Testis (tissue), 2 donors: ENCODE measurements at regions not wholly inside any gene's neighbourhood (a gene's known extent, or its start where the extent isn't known, plus 50 kb on each side); places are given as distances from the start of the nearest gene placed in this dataset.

Experiments used
- POLR2A ChIP-seq: fragments of 450-650 bp; IDR thresholded peaks from one replicate; pipeline ENCODE4 v1.6.1; 2017; ENCODE audit warnings: antibody characterized with exemption, mild to moderate bottlenecking, moderate library complexity
- TF ChIP-seq, protein P1 (sequence below), 3 experiments: fragments of 450-650 bp in 2 of 3; fragments of 200-600 bp in 1 of 3; sonication (generic) in 1 of 3; IDR thresholded peaks; one replicate each; pipeline ENCODE4 v1.5.1; 2016 to 2019; ENCODE audit warnings: antibody characterized with exemption in 3 of 3, mild to moderate bottlenecking in 2 of 3, moderate library complexity in 1 of 3

DNA sequence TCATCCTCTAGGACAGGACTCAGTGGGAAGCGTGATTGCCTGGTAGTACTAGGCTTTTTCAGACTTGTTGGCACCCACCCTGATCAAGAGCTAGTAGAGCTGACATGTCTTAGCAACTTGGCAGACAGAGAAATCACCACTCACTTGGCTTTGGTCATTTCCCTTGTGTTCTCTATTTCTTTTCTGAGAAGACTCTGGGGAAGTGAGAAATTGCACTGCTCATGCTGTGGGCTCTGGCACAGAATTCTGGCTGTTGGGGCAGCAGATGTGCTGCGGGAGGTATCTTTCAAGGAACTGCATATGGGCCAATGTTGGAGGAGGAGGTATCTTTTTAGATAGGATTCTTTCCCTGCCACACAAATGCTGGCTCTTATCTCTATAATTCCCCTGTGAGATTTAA, 529.1 kb upstream of the MEX3C start:
- TF ChIP-seq, protein P1, sequence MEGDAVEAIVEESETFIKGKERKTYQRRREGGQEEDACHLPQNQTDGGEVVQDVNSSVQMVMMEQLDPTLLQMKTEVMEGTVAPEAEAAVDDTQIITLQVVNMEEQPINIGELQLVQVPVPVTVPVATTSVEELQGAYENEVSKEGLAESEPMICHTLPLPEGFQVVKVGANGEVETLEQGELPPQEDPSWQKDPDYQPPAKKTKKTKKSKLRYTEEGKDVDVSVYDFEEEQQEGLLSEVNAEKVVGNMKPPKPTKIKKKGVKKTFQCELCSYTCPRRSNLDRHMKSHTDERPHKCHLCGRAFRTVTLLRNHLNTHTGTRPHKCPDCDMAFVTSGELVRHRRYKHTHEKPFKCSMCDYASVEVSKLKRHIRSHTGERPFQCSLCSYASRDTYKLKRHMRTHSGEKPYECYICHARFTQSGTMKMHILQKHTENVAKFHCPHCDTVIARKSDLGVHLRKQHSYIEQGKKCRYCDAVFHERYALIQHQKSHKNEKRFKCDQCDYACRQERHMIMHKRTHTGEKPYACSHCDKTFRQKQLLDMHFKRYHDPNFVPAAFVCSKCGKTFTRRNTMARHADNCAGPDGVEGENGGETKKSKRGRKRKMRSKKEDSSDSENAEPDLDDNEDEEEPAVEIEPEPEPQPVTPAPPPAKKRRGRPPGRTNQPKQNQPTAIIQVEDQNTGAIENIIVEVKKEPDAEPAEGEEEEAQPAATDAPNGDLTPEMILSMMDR (IDR thresholded peaks at IDR 0.05) = no peak
- no peak for TF ChIP-seq POLR2A
